ENCODE measurements at regions not wholly inside any gene's neighbourhood (a gene's known extent, or its start where the extent isn't known, plus 50 kb on each side); places are given as distances from the start of the nearest gene placed in this dataset.

DNA sequence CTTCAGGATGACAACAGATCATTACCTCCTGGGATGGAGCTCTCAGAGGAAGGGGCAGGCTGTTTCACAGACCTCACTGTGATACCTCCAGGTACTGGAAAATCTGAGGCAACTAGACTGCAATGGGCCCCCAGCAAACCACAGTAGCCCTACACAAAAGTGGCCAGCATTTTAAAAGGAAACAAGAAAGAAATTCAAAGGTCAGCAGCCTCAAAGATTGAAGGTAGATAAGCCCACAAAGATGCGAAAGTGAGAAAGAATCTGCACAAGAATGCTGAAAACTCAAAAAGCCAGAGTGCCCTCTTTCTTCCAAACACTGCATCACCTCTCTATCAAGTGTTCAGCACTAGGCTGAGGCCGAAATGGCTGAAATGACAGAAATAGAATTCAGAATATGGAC, 499.5 kb upstream of the CHAC2 start:
- DNase-seq (ENCODE audit: low spot score) (no peak), FAIRE-seq (no peak)

DNA sequence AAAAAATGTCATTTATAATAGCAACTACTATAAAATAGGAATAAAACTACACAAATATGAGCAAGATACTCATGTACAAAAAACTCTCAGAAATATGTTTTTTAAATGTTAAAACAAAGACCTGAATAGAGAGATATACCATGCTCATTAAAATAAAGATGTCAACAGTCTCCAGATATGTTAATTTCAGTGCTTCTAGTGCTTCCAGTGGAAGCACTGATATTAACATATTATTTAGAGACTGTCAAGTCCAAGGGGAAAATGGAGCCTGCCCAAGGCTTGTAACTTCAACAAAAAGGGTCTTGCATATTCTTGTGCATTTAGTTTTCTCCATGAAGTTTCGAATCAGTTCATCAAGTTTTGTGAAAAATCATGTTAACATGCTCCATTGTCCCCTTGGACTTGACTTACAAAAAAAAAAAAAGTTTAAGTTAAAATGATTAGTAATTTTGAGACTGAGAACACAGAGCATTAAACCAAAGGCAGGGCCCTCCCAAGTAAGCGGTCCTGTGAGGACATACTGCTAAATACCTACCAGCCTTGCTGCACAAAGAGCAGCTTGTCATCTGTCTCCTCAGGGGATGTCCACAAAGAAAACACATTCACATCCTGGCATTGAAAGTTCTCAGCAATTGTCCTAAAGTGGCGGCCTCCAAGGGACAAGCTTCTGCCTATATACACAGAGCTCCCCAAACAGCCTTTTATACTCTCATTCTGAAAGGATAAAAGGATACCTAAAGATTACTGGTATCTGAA, 501.9 kb upstream of the CHAC2 start:
- no peak for DNase-seq (ENCODE audit: low spot score)
- FAIRE-seq, result no peak

DNA sequence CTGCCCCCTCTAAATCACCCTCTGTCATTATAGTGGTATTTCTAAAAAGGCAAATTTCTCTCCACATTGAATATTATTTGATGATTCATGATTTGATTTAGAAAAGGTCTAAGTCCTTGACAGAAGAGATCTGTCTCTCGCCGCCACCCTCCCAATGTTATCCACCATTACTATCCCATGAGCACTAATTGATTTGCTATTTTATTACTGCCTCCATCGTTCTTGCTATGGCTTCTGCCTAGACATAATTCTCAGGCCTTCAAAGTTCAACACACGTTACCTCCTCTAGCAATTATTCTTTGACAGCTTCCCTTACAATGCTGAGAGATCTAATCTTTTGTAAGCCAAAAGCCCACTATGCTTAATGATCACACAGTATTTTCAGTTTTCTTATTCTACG, 507.0 kb upstream of the CHAC2 start:
- FAIRE-seq, result no peak
- no peak for DNase-seq (ENCODE audit: low spot score)

- no peak for FAIRE-seq
- DNase-seq (ENCODE audit: low spot score), result no peak
Measured at GRCh38 chr2:53259395-53260009, 508.1 kb upstream of the CHAC2 start.

DNA sequence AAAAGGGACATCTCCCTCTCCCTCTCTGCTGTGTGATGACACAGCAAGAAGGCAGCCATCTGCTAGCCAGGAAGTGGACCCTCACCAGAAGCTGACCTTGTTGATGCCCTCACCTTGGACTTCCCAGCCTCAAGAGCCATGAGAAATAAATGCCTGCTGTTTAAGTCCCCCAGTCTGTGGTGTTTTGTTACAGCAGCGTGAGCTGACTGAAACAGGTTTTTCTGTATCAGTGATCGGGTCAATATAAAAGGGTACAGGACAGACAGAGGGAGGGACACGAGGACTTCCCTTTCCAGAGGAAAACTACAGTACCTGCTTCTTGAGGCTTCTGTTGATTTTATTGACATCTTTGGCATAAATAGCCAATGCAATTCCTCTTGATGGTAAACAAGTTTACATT, 510.3 kb upstream of the CHAC2 start:
- DNase-seq (ENCODE audit: low spot score) (no peak), FAIRE-seq (no peak)

DNA sequence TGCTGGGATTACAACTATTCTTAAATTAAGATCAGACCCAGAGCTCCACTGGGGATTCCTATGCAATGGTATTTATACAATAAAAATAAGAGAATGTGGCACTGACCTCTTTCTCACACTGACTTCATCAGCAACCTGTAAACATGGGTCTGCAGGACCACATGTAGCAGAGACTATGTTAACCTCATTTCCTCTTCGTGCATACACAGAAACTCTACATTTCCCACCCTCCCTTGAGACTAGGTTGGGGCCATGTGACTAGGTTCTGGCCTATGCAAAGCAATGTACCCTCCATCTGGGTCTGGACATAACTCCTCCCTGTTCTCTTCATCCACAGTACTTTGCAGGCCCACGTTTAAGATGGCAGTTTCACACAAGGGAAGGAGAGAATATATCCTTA, 514.4 kb upstream of the CHAC2 start:
- FAIRE-seq, result no peak
- no peak for DNase-seq (ENCODE audit: low spot score)

DNA sequence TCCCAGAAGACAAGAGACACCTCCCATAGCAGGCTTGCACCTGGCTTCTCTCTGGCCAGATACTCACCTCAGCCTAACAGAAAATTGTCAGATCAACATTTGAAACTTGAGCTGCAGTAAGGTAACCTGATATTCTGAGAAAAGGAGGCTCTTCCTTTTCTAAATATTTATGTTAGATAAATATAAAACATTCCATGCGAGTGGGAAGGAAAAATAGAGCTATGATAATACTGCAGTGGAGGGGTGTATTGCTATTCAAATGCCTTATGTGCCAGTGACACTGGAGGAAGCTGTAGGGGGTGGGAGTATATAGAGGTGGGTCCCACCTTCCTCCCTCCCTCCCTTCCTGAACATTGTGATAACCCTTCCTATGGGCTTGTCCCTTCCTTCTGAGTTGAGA, 515.5 kb upstream of the CHAC2 start:
- FAIRE-seq (no peak), DNase-seq (ENCODE audit: low spot score) (no peak)

DNA sequence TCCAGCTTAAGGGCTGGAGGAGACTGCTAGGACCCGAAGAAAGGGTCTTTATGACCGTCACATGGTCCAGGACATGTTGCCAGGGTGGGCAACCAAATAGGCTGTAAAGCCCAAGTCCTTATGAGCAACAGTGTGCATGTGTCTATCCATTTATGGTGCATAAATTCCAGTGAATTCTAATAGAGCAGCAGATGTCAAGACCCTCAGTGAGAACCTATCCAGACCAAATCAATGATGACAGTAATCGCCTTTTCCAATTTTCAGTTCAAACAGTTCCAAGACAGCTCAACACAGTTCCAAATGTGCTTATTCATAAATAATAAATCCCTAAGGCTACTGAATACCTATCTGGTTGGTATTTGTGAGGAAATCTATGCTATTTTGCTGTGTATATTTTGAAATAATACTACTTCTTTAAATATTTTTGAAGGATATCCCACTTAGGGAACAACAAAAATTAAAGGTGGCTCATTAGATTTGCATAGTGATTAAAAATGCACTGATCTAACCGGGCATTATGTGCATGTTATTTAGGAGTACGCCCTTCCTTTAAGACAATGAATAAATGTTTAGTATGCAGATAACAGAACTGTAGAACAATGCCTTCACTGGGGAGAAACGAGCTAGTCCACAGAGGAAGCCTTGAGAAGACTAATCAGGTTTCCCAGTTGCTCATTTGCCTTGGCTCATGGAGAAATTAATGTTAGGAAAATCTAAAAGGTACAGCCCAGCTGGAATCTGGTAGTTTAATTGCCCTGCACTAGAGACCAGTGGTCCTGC, 519.5 kb upstream of the CHAC2 start:
- FAIRE-seq (no peak), DNase-seq (ENCODE audit: low spot score) (no peak)

GRCh38 chr2:53243430-53243829, 524.2 kb upstream of the CHAC2 start:
- FAIRE-seq (no peak), DNase-seq (ENCODE audit: low spot score) (no peak)

DNA sequence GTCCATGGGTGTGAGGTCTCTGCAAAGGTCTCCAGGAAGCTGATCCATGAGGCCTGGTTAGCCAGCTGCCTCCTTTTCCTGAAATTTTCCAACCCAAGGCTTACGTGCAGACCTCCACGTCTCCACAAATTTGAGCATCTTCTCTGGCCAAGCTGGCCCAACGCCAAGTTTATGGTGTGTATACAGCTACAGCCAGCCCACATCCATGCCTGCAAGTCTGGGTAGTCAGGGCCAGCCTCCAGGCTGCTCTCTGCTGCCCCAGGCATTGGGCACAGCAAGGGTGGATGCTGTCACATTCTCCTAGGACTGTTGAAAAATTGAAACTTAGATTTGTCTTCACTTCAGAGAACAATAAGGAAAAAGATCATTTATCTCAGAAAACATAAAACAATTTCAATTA, 525.5 kb upstream of the CHAC2 start:
- FAIRE-seq, result no peak
- no peak for DNase-seq (ENCODE audit: low spot score)

DNA sequence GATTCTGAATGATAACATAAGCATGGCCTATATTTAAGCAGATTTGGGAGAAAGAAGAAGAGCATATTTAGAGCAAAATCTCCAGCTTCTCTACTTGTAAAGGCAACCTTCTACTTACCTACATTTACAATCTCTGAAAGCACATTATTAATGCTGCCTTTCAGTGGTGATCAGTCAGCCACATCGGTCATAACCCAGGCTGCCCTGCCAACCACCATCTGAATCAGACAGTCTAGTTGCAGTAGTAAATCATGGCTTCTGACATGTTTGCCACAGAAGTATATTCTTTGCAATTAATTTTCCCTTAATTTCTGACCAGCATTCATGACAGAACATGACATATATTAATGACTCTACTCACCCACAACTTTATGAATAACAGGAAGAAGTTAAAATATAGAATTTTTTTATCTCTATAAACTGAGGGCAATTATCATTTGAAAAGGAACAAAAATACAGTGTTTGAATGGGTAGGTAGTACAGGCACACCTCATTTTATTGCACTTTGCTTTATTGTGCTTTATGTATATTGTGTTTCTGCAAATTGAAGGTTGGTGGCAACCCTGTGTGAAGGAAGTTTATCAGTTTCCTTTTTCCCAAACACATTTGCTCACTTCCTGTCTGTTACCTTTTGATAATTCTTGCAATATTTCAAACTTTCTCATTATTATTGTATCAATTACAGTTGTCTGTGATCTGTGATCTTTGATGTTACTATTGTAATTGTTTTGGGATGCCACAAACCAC, 531.6 kb upstream of the CHAC2 start:
- FAIRE-seq (peak; percentile 96), DNase-seq (ENCODE audit: low spot score) (peak; percentile 64)

GRCh38 chr2:53234548-53234903, 533.1 kb upstream of the CHAC2 start:
- DNase-seq (ENCODE audit: low spot score), result no peak
- FAIRE-seq, result no peak

GRCh38 chr2:53233759-53234547, 533.7 kb upstream of the CHAC2 start:
- no peak for FAIRE-seq
- DNase-seq (ENCODE audit: low spot score), result no peak

DNA sequence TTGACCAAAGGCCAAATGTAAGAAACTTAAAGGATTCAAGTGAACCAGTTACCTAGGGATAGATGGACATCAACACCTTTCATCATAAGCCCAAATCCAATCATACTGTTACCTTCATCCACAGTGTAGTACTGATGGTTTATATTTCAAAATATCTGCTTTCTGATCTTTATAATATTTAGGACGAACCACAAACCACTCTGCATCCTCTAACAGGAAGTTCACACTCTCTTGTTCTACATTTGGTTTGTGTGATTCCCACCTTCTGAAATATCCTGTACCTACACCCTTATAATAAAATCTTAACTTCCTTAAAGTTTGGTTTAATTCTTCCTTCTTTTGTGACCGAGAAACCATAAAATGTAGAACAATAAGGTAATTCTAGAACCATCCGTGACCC, 535.7 kb upstream of the CHAC2 start:
- DNase-seq (ENCODE audit: low spot score) (no peak), FAIRE-seq (no peak)

GRCh38 chr2:53230691-53231090, 536.9 kb upstream of the CHAC2 start:
- DNase-seq (ENCODE audit: low spot score) (no peak), FAIRE-seq (no peak)

DNA sequence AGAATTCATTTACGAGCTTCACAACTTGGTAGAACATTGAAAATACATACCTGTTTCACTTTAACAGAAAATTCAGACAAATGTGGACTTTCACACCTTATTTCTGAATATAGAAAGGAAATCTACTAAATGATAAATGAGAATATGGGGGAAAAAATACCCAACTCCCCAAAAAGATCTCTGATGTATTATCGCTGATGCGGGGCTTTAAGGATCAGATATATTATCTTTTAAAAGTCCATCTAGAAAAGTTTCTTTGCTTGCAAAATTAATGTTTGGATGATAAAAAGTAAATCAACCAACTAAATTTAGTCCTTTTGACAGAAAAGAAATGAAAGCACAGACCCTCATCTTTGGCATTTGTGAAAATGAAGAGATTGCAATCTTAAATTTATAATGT, 540.1 kb upstream of the CHAC2 start:
- FAIRE-seq (no peak), DNase-seq (ENCODE audit: low spot score) (no peak)

- FAIRE-seq, result no peak
Measured at GRCh38 chr2:53220969-53221368, 546.6 kb upstream of the CHAC2 start.

DNA sequence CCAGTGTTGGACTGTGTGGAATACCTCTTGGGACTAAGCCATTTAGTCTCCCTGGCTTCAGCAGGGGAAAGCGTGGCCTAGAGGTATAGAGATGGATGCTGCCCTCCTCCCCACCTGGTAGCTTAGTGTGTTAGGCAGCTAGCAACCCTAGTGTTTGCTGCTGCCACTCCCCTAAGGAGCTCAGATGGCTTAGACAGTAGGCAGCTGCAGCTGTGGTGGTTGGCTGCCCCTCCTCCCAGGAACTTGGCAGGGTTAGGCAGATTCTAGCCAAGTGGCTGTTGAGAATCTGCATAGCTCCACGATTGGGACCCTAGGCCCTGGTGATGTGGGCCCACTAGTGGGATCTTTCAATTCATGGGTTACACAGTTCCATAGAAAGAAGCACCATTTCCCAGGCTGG, 550.4 kb upstream of the CHAC2 start:
- FAIRE-seq (no peak), DNase-seq (ENCODE audit: low spot score) (no peak)

More at GRCh38 chr2:53220969-53221368, 546.6 kb upstream of the CHAC2 start:
- no peak for DNase-seq (ENCODE audit: low spot score)

- DNase-seq (ENCODE audit: low spot score) (no peak), FAIRE-seq (no peak)
Measured at GRCh38 chr2:53216805-53217204, 550.8 kb upstream of the CHAC2 start.

DNA sequence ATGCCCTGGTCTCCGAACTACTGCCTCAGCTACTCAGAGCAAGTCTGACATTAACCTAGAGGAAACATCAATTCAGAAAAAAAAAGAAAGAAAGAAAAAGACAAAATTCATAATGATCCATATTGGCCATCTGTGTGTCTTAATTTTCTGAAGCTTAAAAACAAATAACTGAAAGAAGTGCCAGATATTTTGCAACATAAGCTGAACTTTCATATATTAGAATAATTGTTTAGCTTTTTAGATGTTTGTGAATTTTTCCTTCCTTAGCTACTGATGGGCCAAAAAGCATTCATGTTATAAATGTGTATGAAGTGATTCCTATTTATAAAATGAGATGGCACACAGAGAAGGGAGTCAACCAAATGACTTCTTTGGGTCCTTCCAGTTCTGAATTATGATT, 555.0 kb upstream of the CHAC2 start:
- FAIRE-seq, result no peak
- DNase-seq (ENCODE audit: low spot score), result no peak

- no peak for FAIRE-seq
- DNase-seq (ENCODE audit: low spot score), result no peak
Measured at GRCh38 chr2:53211201-53211774, 556.3 kb upstream of the CHAC2 start.
